Esophagus squamous epithelium (tissue), 4 donors: ENCODE measurements at regions not wholly inside any gene's neighbourhood (a gene's known extent, or its start where the extent isn't known, plus 50 kb on each side); places are given as distances from the start of the nearest gene placed in this dataset.
"Not testable (repeated sequence)": the region's sequence is repeated elsewhere in the genome, so short reads cannot be mapped to it uniquely, and the experiment has no call there.

Source experiments
- CTCF ChIP-seq, 6 experiments: fragments of 450-650 bp in 4 of 6; fragments of 200-600 bp in 2 of 6; sonication (generic) in 2 of 6; IDR thresholded peaks; one replicate each; pipeline ENCODE4 v1.5.1; 2016 to 2019; ENCODE audit warnings: antibody characterized with exemption in 6 of 6, mild to moderate bottlenecking in 4 of 6, moderate library complexity in 4 of 6
- POLR2A ChIP-seq, 4 donors: fragments of 450-650 bp; IDR thresholded peaks; one replicate each; pipeline ENCODE4 v1.6.1; 2017; ENCODE audit warnings: antibody characterized with exemption in 4 of 4, mild to moderate bottlenecking in 4 of 4, moderate library complexity in 3 of 4

- not testable (repeated sequence) for TF ChIP-seq CTCF, POLR2A (IDR thresholded peaks at IDR 0.05)
Observed at GRCh38 chr5:86510330-86510915, 107.3 kb upstream of the COX7C start.
